Suprapubic skin (tissue), 4 donors: ENCODE measurements at regions not wholly inside any gene's neighbourhood (a gene's known extent, or its start where the extent isn't known, plus 50 kb on each side); places are given as distances from the start of the nearest gene placed in this dataset.

Experiments used
- DNase-seq, 2 donors: peaks; one replicate each; pipeline ENCODE4 v3.0.0-alpha.2; 2019; ENCODE audit warnings: low spot score in 2 of 2
- H3K27ac ChIP-seq: fragments of 200-600 bp; sonication (generic); one replicate; pipeline ENCODE4 v1.5.1; 2019
- H3K27me3 ChIP-seq: fragments of 200-600 bp; sonication (generic); one replicate; pipeline ENCODE4 v1.5.1; 2019
- H3K36me3 ChIP-seq: fragments of 200-600 bp; sonication (generic); one replicate; pipeline ENCODE4 v1.5.1; 2019
- H3K4me1 ChIP-seq: fragments of 200-600 bp; sonication (generic); one replicate; pipeline ENCODE4 v1.5.1; 2019
- H3K4me3 ChIP-seq: fragments of 200-600 bp; sonication (generic); one replicate; pipeline ENCODE4 v1.5.1; 2019; ENCODE audit warnings: mild to moderate bottlenecking
- H3K9me3 ChIP-seq: fragments of 200-600 bp; sonication (generic); one replicate; pipeline ENCODE4 v1.5.1; 2019
- CTCF ChIP-seq, 2 donors: fragments of 200-600 bp in 1 of 2; fragments of 450-650 bp in 1 of 2; sonication (generic) in 1 of 2; IDR thresholded peaks; one replicate each; pipeline ENCODE4 v1.5.1; 2016 to 2019; ENCODE audit warnings: antibody characterized with exemption in 2 of 2, mild to moderate bottlenecking in 1 of 2, moderate library complexity in 1 of 2
- EP300 ChIP-seq: sonication (generic); formaldehyde crosslinking; IDR thresholded peaks from one replicate; pipeline ENCODE4 v1.6.1; 2017; ENCODE audit warnings: antibody characterized with exemption
- POLR2A ChIP-seq, 2 donors: fragments of 450-650 bp; IDR thresholded peaks; one replicate each; pipeline ENCODE4 v1.6.1; 2017; ENCODE audit warnings: antibody characterized with exemption in 2 of 2, mild to moderate bottlenecking in 2 of 2, moderate library complexity in 2 of 2
- POLR2AphosphoS5 ChIP-seq, 3 donors: sonication (generic); formaldehyde crosslinking; IDR thresholded peaks; one replicate each; pipeline ENCODE4 v1.6.1; 2017; ENCODE audit warnings: antibody characterized with exemption in 3 of 3
- WGBS: methylation state at CpG from one replicate; pipeline ENCODE4 v1.1.5; 2018; 5-methylcytosine and 5-hydroxymethylcytosine counted together

DNA sequence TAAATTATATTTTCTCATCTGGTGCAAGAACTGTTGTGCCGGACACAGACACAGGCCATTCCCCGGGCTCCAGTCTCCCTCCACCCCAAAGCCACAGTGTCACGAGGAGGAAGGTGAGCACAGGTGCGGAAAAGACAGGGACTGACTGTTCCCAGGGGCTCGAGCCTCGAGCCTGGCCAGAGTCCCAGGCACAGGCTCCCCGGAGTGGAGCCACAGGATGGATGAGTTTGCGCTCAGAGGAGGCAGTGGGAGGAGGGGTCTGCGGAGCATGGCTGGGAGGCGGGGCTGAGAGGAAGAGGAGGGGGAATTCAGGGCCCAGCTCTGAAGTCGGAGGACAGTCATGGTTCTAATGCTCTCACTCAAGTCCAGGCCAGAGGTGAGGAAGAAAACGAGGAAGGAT lies 284.8 kb downstream of the SMOC2 start:
- DNase-seq = no peak
- TF ChIP-seq EP300 (no peak), POLR2A (IDR thresholded peaks at IDR 0.05) (no peak), CTCF (IDR thresholded peaks at IDR 0.05) (no peak), POLR2AphosphoS5 (IDR thresholded peaks at IDR 0.05) (no peak)
- H3K27me3 ChIP-seq = no peaks in the 10 kb centered on the region
- H3K9me3 ChIP-seq = no peaks in the 10 kb centered on the region
- WGBS = 58% methylated on average over 12 of the region's 12 CpGs
- H3K4me3 ChIP-seq = no peak overlapping the region
- H3K36me3 ChIP-seq = no peaks in the 10 kb centered on the region
- no peaks in the 10 kb centered on the region for H3K4me1 ChIP-seq
- H3K27ac ChIP-seq = no peak overlapping the region

GRCh38 chr6:168724669-168725570 lies 283.9 kb downstream of the SMOC2 start:
- DNase-seq = no peak
- Histone ChIP-seq H3K27me3 (no peaks in the 10 kb centered on the region), H3K4me1 (no peaks in the 10 kb centered on the region), H3K4me3 (no peak overlapping the region), H3K27ac (no peak overlapping the region), H3K36me3 (no peaks in the 10 kb centered on the region), H3K9me3 (no peaks in the 10 kb centered on the region)
- WGBS = 70% methylated on average over 8 of the region's 10 CpGs
- no peak for TF ChIP-seq POLR2AphosphoS5 (IDR thresholded peaks at IDR 0.05)
- no peak for TF ChIP-seq EP300
- TF ChIP-seq POLR2A (IDR thresholded peaks at IDR 0.05) = no peak
- TF ChIP-seq CTCF (IDR thresholded peaks at IDR 0.05) = no peak

DNA sequence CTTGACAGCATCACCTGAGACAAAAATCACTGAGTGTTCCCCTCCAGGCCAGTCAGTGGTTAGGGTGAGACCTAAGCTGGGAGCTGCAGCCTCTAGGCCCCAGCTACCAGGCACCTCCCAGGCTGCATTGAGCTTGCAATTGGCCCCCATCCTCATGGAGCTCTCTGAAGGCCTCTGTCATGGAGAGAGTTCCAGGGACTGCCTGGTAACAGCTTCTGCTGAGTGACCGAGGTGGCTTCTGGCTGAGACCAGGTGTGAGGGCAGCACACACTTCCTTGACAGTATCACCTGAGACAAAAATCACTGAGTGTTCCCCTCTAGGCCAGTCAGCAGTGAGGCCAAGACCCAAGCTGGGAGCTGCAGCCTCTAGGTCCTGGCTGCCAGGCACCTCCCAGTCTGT lies 283.0 kb downstream of the SMOC2 start:
- Histone ChIP-seq H3K9me3 (no peaks in the 10 kb centered on the region), H3K27ac (no peak overlapping the region), H3K4me3 (no peak overlapping the region), H3K36me3 (no peaks in the 10 kb centered on the region), H3K27me3 (no peaks in the 10 kb centered on the region), H3K4me1 (no peaks in the 10 kb centered on the region)
- no peak for DNase-seq
- 60% methylated on average over 1 of the region's 1 CpG for WGBS
- TF ChIP-seq POLR2AphosphoS5 (IDR thresholded peaks at IDR 0.05) (no peak), CTCF (IDR thresholded peaks at IDR 0.05) (no peak), POLR2A (IDR thresholded peaks at IDR 0.05) (no peak), EP300 (no peak)

- Histone ChIP-seq H3K27me3 (no peaks in the 10 kb centered on the region), H3K4me3 (no peak overlapping the region), H3K27ac (no peak overlapping the region), H3K9me3 (no peaks in the 10 kb centered on the region), H3K36me3 (no peaks in the 10 kb centered on the region), H3K4me1 (no peaks in the 10 kb centered on the region)
- 93% methylated on average over 4 of the region's 4 CpGs for WGBS
- no peak for TF ChIP-seq CTCF (IDR thresholded peaks at IDR 0.05)
- no peak for TF ChIP-seq POLR2AphosphoS5 (IDR thresholded peaks at IDR 0.05)
- TF ChIP-seq EP300 = no peak
- no peak for TF ChIP-seq POLR2A (IDR thresholded peaks at IDR 0.05)
- DNase-seq = no peak
These were observed 281.4 kb downstream of the SMOC2 start for GRCh38 chr6:168722397-168722796.

DNA sequence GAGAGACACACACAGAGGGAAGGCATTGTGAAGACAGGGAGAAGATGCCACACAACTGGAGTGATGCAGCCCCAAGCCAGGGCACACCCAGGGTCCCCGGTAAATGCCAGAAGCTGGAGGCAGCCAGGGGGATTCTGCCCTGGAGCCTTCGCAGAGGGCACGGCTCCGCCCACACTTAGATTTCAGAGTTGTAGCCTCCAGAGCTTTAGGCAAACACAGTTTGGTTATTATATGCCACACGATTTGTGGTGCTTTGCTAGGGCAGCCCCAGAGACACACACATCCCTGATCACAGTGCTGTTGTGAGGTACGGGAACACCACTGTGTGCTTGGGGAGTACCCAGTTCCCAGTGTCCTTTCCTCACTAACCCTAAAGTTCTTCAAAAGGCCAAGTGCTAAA lies 280.6 kb downstream of the SMOC2 start:
- WGBS = 54% methylated on average over 6 of the region's 6 CpGs
- Histone ChIP-seq H3K4me3 (no peak overlapping the region), H3K9me3 (no peaks in the 10 kb centered on the region), H3K36me3 (no peaks in the 10 kb centered on the region), H3K27ac (no peak overlapping the region), H3K4me1 (no peaks in the 10 kb centered on the region), H3K27me3 (peaks cover 4% of the 10 kb centered on the region)
- no peak for DNase-seq
- no peak for TF ChIP-seq EP300
- TF ChIP-seq POLR2A (IDR thresholded peaks at IDR 0.05) = no peak
- no peak for TF ChIP-seq CTCF (IDR thresholded peaks at IDR 0.05)
- TF ChIP-seq POLR2AphosphoS5 (IDR thresholded peaks at IDR 0.05) = no peak
